NCI-H82 treated with DMSO at 0.1 percent for 48 hours (cell line): ENCODE measurements at regions not wholly inside any gene's neighbourhood (a gene's known extent, or its start where the extent isn't known, plus 50 kb on each side); places are given as distances from the start of the nearest gene placed in this dataset.

ENCODE experiments used
- DNase-seq: peaks from one replicate; lab custom pipeline; 2025; ENCODE audit not compliant: unreplicated experiment; lab: John Stamatoyannopoulos, UW

DNA sequence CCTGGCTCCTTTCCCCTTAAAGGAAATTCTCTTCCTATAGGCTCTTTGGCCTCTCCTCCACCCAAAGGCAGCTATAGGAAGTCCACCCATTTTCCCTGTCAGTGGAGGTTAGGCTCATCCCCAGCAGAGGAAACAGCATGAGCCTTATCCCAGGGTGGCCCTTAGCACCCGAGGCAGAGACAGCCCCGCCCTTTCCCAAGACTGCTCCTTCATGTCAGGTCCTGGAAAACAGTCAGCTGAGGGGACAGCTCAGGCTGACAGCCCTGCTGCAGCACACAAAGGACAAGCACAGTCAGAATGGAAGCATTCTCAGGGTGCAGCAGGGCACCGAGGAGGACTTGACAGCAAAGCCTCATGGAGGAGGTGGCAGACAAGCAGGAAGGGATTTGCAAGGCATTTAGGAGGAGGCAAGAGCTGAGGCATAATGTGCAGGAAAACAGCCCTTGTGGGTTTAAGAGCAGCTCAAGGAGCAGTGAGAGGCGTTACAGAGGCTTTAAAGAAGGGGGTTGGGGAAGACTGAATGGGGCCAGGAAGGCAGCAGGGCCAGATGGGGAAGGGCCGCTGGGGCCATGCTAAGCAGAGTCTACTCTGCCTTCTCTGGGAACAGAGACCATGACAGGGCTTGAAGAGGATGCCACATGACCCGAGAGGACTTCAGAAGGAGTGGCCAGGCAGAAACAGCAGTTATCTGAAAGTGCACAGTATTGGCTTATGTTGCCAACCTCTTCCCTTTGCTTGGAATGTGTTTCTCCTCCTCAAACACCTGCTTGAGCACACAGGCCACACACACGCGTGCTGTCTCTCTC lies 216.6 kb downstream of the SH3BP4 start:
- no peak for DNase-seq

DNA sequence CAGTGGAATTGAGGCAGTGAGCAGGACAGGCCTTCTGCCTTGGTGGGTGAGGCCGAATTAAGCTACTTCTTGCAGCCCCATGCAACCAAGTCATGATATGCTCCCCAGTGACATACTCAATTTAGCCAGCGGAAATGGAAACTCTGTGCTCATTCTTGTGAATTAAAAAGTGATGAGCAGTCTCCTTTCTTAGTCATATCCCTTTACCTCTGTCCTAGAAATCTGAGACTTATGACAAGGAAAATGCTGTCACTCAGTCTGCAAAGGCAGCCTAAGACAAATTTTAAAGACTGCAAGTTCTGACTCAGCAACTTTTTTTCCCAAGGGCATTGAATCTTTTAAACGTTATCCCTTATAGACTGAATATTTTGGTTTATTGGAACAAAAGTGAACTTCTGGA lies 218.2 kb downstream of the SH3BP4 start:
- DNase-seq: no peak

- no peak for DNase-seq
These were observed 219.0 kb downstream of the SH3BP4 start for GRCh38 chr2:235170536-235171521.

GRCh38 chr2:235171550-235172031 lies 219.8 kb downstream of the SH3BP4 start:
- no peak for DNase-seq

- no peak for DNase-seq
These were observed 228.8 kb downstream of the SH3BP4 start for GRCh38 chr2:235180642-235181041.

- no peak for DNase-seq
These were observed 232.0 kb downstream of the SH3BP4 start for GRCh38 chr2:235183786-235184185.

- no peak for DNase-seq
These were observed 236.0 kb downstream of the SH3BP4 start for GRCh38 chr2:235187806-235188205.

- no peak for DNase-seq
These were observed 239.7 kb downstream of the SH3BP4 start for GRCh38 chr2:235191486-235191885.

DNA sequence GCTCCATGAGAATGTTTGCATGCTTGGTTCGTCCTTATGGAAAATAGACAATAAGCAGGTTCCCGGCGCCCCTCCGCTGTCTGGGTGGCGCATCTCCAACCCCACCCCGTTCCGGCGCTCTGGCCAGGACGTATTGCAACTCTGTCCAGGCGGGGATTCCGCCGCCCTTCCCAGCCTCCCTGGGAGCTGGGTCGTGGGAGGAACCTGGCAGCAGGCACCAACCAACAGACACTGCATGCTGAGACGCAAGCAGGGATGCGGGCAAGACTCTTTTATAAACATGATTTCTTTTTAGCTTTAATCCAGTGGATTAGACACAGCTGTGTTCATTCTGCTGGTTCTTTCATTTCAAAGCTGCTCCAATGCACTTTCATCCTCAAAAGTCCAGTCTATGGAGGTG lies 240.2 kb downstream of the SH3BP4 start:
- DNase-seq: no peak

DNA sequence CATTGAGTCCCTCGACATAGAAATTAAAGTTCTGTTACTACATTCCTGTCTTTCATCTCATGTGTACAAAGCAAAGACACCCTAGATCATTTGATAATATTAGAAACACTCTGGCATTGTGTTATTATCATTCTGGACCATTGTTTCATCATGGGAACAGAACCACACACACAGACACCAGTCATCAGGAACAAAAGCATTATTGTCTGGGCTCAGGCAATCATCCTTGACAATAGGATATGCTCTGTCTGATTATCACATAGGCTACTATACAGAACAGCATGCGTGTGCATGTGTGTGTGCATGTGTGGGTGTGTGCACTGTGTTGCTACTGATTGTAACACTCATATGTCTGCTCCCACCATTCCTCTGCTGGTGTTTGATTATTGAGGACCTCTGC lies 242.5 kb downstream of the SH3BP4 start:
- no peak for DNase-seq

GRCh38 chr2:235194836-235195235 lies 243.0 kb downstream of the SH3BP4 start:
- no peak for DNase-seq

DNA sequence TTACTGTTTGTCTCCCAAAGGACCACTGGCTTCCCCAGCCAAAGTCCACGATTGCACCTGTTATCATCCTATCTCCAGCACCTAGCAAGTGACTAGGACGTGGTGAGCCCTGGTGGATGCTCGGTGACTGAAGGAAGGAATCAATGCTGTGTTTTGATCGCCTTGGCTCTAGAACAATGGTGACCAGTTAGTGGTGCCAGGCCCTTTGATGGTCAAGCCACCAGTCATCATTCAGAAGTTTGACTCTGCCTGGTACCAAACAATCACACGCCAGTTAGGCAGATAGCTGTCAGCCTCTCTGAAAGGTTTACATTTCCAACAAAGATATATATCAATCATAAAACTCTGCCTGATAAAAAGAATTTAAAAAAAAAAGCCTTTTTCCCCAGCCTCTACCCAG lies 244.1 kb downstream of the SH3BP4 start:
- DNase-seq: no peak

GRCh38 chr2:235199128-235199527 lies 247.3 kb downstream of the SH3BP4 start:
- DNase-seq: no peak

- DNase-seq: no peak
These were observed 248.4 kb downstream of the SH3BP4 start for GRCh38 chr2:235200216-235200615.

GRCh38 chr2:235201756-235202155 lies 249.9 kb downstream of the SH3BP4 start:
- no peak for DNase-seq

- no peak for DNase-seq
These were observed 253.1 kb downstream of the SH3BP4 start for GRCh38 chr2:235204948-235205347.

- no peak for DNase-seq
These were observed 254.6 kb downstream of the SH3BP4 start for GRCh38 chr2:235206399-235206798.

GRCh38 chr2:235206980-235207579 lies 255.3 kb downstream of the SH3BP4 start:
- no peak for DNase-seq

DNA sequence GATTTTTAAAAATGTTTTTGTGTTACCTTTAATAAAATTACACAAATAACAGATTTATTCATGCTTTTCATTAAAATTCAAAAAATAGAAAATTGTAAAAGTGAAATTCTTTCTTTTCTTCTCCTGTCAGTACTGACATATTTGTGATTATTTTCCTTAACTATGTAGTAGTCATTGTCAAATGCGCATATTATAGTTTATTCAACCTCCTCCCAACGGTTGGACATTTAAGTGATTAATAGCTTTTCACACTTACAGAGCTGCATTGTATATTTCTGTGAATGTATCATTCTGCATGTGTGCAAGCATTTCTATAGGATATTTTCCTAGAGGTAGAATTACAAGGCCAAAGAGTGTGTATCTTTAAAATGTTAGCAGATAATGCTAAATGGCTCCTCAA lies 259.2 kb downstream of the SH3BP4 start:
- no peak for DNase-seq

DNA sequence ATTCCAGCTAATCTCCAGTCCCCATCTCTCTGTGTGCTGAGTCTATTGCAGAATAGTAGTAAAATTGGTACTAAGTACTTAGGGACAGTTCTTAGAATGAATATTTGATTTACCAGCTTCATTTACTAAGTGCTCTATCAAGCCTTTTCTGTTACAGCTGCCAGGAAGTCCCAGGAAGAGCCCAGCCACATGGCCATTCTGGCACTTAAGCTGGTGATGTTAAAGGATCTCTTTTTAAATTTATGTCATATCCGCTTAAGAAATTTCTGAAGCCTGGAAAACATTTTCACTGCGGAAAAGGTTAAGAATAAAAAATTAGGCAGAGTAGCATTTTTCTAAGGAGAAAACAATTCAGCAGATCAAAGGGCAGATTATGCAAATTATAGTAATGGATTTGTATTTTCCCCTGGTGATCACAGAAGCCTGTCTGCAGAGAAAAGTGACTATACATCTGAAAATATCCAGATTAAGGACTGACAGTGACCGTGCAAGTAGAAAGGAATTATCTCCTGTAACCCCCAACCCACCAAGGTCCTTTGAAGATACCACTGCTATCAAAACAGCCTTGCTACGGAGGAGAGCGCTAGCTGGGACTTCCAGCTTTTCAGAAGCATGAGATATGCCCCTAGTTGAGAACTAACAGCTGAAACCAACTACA lies 260.8 kb downstream of the SH3BP4 start:
- no peak for DNase-seq

GRCh38 chr2:235215248-235215647 lies 263.4 kb downstream of the SH3BP4 start:
- DNase-seq: no peak
